H1 (cell line): ENCODE measurements at regions not wholly inside any gene's neighbourhood (a gene's known extent, or its start where the extent isn't known, plus 50 kb on each side); places are given as distances from the start of the nearest gene placed in this dataset.

Source experiments
- BACH1 ChIP-seq: IDR thresholded peaks from 2 replicates; pipeline ENCODE4 v1.6.1; 2012; ENCODE audit warnings: low read length, improper control_type of control experiment
- GABPA ChIP-seq: IDR thresholded peaks from 2 replicates; pipeline ENCODE4 v1.6.1; 2011; ENCODE audit warnings: mild to moderate bottlenecking, low read length, moderate library complexity, borderline replicate concordance; ENCODE audit not compliant: insufficient read depth
- POU5F1 ChIP-seq: IDR thresholded peaks from 2 replicates; pipeline ENCODE4 v1.6.1; 2011; ENCODE audit warnings: low read depth, mild to moderate bottlenecking, low read length, moderate library complexity
- RBBP5 ChIP-seq: IDR thresholded peaks from 2 replicates; pipeline ENCODE4 v1.7.1; 2012; ENCODE audit warnings: low read depth, mild to moderate bottlenecking, inconsistent platforms, low read length, moderate library complexity, borderline replicate concordance
- SIN3A ChIP-seq, 2 experiments: IDR thresholded peaks in 1 of 2; conservative IDR thresholded peaks in 1 of 2; 2 replicates each; pipeline ENCODE4 v1.6.1; 2011 to 2012; ENCODE audit warnings: low read length in 2 of 2, improper control_type of control experiment in 1 of 2, low read depth in 1 of 2, mild to moderate bottlenecking in 1 of 2

- TF ChIP-seq SIN3A (conservative IDR thresholded peaks at IDR 0.05 in 1 of 2, IDR thresholded peaks at IDR 0.05 in 1 of 2; ENCODE audit: low read depth in 1 of 2, low read length in 2 of 2) (no peak), BACH1 (no peak), RBBP5 (no peak), POU5F1 (no peak), GABPA (no peak)
These were observed 211.7 kb upstream of the MKI67 start (continued) for GRCh38 chr10:128337860-128338378.
